Activated naive CD4-positive, alpha-beta T cell treated with Interleukin-2 at 50 U/mL for 16 hours (primary cell): ENCODE measurements at regions not wholly inside any gene's neighbourhood (a gene's known extent, or its start where the extent isn't known, plus 50 kb on each side); places are given as distances from the start of the nearest gene placed in this dataset.
A peak's percentile ranks its signal among the peaks of the same experiment; 100 is the strongest.
"Not testable (repeated sequence)": the region's sequence is repeated elsewhere in the genome, so short reads cannot be mapped to it uniquely, and the experiment has no call there.

ENCODE experiments used
- DNase-seq: peaks from one replicate; pipeline ENCODE4 v3.0.0-alpha.2; 2020

DNA sequence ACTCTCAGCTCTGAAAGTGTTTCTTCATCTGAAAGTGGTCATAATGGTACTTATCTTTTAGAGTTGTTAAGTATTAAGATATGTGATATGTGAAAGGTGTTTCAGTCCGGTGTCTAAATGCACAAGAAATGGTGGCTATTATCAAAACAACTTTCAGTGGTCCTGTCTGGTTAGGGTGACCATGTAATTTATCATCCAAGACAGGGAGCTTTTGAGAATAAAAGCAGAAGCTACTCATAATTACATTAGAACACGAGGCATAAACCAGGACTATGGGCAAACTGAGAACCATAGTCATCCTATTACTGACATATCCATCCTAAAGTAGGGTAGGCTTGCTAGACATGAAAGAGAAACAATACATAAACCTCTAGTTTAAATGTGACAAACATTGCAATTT lies 418.1 kb upstream of the SEMA6A start:
- DNase-seq: no peak

DNA sequence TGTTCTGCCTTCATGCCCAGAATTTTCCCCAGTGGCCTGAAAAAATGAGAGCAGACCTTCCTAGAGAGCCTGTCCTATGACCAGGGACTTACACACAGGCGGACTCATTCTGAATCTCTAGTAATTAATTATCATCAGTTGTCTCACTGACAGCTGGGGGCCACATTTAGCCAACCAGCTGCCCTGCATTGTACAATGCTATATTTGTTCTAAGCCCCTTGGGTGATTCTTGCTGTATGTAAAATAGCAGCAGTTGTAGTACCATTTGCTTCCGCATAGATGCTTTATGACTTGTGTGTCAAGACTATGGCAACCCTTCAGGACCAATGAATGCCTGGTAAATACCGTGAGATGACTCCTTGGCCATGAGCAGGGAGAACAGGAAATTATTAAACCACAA lies 415.4 kb upstream of the SEMA6A start:
- no peak for DNase-seq

DNA sequence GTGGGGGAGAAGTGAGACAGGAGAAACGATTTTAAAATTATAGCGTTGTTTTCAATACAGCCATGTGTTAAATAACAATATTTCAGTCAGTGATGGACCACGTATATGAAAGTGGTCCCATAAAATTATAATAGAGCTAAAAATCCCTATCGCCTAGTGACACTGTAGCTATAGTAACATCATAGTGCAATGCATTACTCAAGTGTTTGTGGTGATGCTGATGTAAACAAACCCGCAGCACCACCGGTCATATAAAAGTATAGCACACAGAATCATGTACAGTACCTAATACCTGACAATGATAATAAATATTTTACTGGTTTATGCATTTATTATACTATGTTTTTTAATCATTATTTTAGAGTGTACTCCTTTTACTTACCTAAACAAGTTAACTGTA lies 407.4 kb upstream of the SEMA6A start:
- no peak for DNase-seq

DNA sequence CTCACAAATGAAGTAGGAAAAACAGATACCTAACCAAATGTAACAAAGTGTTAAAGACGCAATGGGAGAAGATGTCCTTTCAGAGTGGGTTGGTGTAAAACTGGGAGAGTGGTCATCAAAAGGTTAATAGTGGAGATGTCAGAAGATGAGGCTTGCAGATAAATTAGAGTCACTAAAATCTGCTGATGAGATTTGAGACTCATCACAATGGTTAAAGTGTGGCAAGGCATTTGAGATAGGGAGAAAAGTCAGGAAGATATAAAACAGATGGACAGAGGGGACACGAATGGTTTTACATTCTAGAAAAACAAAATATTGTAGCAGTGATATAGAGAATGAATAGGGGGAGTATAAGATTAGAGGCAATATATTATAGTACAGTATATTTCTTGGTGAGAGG lies 406.0 kb upstream of the SEMA6A start:
- no peak for DNase-seq

DNA sequence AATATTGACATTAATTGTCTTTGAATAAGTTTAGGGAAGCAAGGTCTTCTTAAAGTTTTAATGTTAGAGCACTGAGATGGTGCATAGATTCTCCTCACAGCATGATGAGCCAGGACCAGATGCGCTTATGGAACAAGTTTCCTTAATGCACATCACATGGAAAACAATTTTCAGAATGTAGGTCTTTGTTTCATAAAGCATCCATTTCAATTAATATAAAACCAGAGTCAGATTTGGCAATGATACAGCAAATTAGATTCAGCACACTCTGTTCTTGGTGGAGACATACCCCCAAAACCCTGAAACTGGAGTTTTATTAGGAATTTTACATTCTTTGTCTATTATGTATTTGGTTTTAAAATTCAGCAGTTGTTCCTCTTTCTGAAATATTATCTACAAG lies 402.1 kb upstream of the SEMA6A start:
- no peak for DNase-seq

DNA sequence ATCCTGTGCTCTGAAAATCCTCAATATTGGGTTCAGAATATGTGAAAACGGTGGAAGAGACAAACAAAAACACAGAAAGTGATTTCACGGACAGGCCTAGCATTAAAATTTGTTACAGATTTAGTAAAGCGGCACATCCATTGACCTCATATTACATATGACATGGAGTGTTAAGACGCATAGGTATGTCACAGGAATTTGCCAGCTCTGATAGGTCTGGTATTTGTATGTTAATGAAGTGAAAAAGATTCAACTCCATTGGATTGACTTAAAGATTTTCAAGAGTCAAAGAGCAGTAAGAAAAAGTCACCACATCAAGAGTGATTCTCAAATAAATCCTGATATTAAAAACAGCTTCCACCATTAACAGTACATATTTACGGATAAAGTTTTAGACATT lies 396.5 kb upstream of the SEMA6A start:
- DNase-seq: no peak

DNA sequence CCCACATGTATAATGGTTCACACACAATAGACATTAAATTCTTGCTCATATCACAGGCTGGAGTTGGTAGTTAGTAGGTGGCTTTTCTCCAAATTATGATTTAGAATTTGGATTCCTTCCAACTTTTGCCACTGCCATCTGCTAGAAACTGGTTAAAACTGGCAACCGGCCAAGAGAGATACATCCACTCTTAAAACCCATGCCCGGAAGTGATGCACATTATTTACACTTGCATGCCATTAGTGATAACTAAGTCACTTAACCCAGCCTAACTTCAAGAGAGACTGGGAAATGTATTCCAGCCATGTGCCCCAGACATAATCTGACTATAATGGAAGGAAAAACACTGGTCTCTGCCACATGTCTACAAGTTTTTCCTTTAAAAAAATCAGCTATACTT lies 395.7 kb upstream of the SEMA6A start:
- DNase-seq: no peak

DNA sequence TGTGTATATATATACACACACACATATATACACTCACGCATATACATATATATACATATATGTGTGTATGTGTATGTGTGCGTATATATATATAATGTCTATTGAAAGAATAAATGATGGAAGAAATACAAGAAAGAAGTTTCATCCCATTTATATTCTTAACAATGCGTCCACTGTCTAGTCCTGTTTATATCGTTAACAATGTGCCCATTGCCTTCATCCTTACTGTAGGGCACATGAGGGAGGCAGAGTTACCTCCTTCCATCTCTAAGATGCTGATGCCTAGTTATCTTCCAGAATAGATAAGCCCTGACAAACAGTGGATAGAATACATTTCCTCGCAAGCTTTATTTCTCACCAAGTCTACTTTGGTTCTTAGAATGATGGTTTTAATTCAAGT lies 389.8 kb upstream of the SEMA6A start:
- DNase-seq: no peak

DNA sequence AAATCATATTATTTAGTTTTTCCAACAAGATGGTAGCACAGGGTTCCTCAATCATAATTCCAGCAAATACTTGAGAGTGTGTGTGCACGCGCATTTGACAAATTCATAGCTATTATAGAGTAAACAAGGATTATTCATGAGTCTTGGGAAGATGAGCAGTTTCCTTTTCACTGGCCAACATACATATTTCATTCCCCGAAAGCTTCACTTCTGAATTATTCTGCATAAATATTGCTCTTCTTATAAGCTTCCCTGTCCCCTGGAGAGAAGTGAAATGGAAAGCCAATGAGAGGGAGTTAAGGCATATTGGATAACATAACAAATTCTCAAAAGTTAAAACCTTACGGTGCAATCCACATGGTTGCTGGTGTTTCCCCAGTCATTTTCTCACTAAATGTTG lies 386.4 kb upstream of the SEMA6A start:
- no peak for DNase-seq

DNA sequence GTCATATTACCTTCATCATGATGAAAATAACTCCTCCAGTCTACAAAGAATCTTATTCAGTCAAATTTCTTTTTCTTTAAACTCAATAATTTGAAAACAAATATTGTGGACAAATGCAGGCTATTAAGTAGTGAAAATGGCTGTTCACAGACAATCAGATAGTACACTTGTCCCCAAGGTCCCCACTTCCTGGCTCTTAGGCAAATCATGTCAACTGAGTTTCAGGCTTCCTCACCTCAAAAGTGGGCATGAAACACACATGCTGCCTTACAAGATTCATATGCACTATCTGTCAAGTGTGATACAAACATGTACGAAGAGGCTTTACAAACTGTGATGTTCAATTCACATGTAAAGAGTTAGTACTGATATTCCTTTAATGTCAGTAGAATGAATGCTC lies 385.2 kb upstream of the SEMA6A start:
- DNase-seq: no peak

DNA sequence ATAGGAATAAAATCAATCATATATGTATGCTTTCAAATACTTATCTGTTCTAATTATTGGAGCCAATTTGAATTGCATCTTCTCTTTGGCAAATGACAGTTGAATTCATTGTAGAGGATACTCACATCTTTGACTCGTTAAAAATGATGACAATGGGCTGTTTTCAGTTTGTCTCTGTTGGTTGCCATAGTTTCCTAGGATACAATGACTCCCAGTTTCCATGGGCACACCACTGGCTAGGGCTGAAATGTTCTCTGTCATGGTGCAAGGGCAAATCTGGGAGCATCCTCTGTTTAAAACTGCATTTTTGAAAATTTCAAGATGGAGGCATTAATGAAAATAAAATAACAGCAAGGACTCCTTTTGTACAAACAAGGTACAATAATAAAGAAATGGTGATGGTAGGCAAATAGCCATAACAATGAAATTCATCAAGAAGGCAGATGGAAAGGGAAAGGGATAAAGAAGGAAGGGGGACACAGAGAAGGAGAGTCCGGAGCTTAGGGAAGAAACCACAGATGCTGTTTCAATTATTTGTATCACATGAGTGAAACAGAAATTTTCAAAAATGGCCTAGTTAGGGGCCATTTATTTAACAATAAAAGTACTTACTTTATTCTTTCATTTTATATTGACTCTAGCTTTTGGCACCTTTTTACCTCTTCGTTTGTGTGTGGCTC lies 378.8 kb upstream of the SEMA6A start:
- no peak for DNase-seq

DNA sequence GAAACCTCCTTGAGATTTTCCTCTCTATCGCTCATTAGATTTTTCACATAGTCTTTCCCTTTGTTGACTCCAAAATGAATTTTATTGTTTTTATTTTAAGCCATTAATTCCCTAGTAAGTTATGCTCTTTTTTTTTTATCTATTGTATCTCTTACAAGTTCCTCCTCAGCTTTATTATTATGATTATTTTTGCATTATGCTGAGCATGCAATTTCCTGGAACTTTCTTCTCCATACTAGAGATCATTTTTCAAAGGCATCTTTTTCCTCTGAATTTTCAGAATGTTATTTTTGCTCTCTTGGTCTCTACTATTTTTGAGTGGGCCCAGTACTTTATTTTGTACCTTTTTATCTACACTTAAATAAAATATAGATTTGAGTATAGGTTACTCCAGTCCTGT lies 376.6 kb upstream of the SEMA6A start:
- DNase-seq: no peak

DNA sequence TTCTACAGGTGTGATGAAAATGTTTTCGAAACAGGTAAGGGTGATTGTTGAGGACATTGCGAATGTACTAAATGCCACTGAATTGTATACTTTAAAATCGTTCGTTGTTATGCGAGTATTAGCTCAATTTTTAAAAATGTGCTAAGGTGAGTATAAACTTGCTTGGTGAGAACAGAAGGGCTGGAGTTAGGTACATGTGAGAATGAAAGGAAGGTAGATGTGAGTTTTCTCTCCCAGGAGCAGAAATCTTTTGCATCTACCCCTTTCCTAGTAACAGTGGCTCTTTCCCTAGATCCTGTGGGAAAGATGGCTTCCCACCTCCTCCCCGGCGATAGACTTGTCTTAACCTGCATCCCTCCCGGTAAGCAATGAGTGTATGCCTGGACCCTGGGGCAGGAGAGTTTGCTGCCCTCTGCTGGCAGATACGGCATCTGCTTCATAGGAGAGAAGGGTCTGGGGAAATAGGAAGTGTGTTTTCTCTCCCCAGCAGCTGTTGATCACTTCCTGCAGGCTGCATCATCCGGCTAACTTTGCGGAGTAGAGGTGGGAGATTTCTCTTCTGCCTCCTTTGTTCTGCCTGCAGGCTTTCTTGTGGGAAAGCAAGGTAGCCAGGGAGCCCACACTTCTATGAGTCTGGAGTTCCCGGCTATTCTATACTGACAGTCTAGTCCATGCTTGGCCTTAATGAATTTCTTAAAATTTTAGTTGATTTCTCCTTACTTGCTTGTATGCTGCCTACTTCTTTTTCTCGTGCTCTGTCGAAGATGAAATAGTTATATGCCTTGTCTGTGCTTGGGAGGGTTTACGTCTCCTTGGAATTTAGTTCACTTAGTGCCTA lies 373.3 kb upstream of the SEMA6A start:
- peak; percentile 52 for DNase-seq

DNA sequence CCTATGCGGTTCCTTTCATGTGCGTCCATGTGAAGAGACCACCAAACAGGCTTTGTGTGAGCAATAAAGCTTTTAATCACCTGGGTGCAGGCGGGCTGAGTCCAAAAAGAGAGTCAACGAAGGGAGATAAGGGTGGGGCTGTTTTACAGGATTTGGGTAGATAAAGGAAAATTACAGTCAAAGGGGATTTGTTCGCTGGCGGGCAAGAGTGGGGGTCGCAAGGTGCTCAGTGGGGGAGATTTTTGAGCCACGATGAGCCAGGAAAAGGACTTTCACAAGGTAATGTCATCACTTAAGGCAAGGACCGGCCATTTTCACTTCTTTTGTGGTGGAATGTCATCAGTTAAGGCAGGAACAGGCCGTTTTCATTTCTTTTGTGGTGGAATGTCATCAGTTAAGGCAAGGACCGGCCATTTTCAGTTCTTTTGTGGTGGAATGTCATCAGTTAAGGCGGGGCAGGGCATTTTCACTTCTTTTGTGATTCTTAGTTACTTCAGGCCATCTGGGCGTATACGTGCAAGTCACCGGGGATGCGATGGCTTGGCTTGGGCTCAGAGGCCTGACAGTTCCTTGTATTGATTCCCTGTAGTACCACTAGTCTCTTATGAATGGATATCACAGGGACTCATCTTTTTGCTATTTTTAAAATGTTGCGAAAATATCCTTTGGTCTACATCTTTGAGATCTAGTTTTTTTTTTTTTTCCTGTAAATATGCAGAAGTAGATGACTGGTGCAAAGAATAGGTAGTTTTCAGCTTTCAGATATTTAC lies 371.2 kb upstream of the SEMA6A start:
- not testable (repeated sequence) for DNase-seq

DNA sequence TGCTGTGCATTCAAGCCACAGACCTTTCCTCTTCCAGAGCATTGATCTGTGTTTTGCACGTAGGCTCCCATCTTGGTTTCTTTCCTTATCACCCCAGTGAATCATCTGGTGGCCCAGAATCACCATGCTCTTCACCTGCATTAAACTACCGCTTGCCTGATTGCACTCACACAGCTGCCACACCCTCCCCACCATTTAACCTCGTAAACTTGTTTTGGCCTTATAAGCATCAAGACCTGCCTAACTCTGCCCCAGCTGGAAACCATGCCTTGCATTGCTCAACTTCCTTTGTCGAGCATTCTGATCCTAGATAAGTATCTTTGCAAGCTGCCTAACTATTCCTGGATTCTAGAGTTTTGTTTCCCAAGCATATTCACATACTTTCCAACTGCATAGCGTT lies 369.6 kb upstream of the SEMA6A start:
- no peak for DNase-seq

DNA sequence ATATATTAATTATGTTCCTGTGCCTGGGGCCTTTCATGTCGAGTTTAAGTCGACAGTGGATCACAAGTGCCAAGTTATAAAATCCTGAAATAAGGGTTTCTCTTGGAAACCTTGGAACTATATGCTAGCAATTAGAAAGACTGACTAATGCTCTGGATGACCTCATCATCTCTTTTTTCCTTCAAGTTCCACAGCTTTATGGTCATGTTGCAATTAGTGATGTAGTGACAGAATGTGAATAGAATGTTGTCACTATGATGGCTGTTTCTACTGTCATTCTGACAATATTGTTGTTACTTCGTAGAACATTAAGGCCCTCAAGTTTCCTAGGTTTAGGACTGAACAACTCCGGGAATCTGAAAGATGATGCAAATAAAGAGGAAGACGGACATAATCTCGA lies 368.0 kb upstream of the SEMA6A start:
- DNase-seq: no peak

DNA sequence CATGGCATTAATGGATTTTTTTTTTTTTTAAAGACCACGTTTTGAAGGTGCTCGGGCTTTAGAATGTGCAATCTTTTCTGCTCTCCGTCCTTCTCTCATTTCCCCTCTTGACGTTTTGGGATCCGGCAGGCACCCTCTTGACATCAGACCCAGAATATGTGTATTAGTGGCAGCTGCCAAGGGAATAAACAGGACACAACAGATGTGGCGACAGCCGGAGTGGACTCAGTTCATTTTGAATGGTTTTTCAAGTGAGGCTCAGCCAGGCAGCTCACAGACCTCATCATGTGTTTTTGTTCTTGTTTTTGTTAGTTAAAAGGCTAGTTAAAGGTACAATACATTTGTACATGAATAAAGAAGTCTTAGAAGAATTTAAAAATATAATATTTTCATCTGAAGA lies 365.0 kb upstream of the SEMA6A start:
- no peak for DNase-seq

DNA sequence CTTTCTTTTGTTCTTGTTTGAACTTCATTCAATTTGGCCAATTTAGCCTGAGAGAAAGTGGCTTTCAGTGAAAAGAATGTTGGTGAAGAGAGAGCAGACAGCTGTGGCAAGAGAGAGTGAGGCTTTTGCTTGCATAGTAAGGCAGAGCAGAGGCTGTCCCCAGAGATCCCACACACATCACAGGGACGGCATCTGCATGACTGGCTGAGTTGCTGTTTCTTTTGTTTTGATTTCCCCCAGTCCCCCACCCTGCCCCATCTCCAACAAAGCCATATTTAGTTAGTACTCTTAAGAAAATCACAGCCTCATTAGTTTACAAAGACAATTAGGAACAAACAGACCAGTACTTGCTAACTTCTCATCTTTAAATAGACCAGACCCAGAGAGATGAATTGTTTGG lies 363.9 kb upstream of the SEMA6A start:
- DNase-seq: no peak

DNA sequence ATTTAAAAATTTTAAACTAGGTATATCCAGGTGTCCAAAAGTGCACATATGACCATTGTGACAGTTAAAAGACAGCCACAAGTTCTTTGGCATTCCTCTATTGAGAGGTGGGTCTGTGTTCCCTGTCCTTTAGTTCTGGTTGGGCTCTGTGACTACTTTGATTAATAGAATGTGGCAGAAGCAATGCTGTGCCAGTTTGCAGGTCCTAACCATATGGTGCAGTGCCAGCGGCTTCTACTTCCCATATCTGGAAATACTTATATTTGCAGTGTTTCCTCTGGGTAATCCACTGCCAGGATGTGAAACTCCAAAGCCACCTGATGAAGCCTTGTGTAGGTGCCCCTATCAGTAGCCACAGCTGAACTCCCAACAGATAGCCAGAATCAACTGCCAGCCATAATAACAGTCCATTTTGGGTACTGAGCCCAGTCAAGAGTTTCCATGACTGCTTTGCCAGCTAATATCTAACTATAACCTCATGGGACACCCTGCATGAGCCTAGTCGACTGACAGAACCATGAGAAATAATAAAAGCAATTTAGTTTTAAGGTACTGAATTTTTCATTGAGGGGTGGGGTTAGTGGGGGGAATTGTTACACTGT lies 361.0 kb upstream of the SEMA6A start:
- DNase-seq: no peak

DNA sequence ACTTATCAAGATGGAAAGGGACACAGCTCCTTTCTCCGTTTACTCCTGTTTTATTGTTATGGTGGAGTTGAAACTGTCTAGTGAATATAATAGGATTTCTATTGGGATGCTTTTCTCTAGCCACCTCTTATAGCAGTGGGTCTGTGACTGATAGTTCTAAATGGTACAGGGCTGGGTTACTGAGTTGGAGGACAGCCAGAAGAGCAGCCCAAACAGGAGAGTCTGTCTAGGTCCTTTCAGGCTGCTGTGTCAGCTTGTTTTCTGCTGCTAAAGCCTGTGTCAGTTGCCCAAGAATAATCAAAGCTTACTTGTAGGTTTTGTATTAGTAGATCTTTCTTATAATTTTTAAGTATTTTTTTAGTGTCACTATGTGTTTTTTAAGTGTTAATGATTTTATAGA lies 356.0 kb upstream of the SEMA6A start:
- DNase-seq: no peak

DNA sequence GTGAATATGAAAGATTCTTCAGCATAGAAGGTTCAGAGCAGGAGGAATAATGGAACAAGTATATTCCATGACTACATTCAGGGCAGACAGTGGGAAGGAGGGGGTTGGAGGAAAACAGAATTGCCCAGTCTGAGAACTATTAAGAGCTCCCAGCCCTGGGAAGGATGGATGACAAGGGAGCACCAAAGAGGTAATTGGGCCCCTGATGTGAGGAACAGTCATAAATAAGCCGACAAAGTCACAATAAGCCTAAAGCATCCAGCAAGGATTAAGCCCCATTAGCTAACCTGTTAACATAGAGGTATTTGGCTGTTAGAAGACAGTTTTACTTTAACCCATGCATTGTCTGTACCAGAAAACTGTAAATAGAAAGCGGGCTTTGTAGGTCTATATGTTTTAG lies 348.7 kb upstream of the SEMA6A start:
- no peak for DNase-seq

DNA sequence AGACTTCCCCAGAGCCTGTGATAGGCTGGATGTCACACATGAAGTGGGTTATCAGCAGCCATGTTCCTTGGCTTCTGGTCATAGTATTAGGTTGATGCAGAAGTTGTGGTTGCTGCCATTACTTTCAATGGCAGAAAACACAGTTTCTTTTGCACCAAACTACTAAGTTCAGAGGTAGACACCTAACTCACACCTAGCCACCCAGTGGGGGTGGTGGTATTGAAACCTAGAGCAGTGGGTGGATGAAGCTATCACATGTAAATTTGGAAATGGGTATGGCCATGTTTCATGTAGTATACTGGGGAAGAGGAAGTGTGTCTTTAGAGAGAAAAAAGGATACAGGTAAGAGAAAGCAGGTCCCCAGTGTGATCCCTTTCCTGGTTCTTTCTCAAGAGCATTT lies 347.9 kb upstream of the SEMA6A start:
- no peak for DNase-seq

DNA sequence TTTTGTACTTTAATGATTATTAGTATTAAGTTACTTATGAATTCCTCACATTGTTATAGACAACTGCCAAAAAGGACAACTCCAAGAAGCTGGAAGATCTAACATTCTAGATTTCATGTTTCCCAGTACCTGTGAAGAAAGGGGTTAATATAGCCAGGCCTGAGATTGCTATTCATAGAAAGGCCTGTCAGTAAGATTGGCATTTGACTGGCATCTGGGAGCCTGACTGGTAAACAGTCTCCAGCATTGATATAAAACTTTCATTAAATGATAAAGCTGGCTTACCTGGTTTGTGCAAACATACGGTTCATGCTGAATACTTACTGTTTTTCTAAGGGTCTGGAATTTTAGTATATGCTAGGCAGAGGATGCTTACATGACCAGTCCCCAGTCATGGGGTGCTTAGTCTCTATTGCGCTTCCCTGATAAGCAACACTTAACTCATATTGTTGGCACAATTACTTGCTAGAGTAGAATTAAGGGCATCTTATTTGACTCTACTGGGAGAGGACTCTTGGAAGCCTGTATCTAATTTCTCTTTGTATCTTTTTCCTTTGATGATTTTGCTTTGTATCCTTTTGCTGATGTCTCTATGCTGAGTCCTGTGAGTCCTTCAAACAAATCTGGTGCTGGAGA lies 340.4 kb upstream of the SEMA6A start:
- no peak for DNase-seq
